NCI-H510A treated with DMSO at 0.1 percent for 48 hours (cell line): ENCODE measurements at regions not wholly inside any gene's neighbourhood (a gene's known extent, or its start where the extent isn't known, plus 50 kb on each side); places are given as distances from the start of the nearest gene placed in this dataset.

Source experiments
- DNase-seq: peaks from one replicate; lab custom pipeline; 2025; lab: John Stamatoyannopoulos, UW

- no peak for DNase-seq
These were observed 355.7 kb upstream of the POU3F1 start for GRCh38 chr1:38402230-38402815.

- no peak for DNase-seq
These were observed 350.0 kb upstream of the POU3F1 start for GRCh38 chr1:38396606-38397005.

- DNase-seq = no peak
These were observed 347.7 kb upstream of the POU3F1 start for GRCh38 chr1:38394303-38394702.

GRCh38 chr1:38392861-38393260, 346.3 kb upstream of the POU3F1 start:
- no peak for DNase-seq

GRCh38 chr1:38381256-38381655, 334.7 kb upstream of the POU3F1 start:
- no peak for DNase-seq

GRCh38 chr1:38376577-38376976, 330.0 kb upstream of the POU3F1 start:
- DNase-seq = no peak

- DNase-seq = no peak
These were observed 328.4 kb upstream of the POU3F1 start for GRCh38 chr1:38375035-38375434.

- DNase-seq = no peak
These were observed 324.9 kb upstream of the POU3F1 start for GRCh38 chr1:38371505-38371844.

GRCh38 chr1:38370716-38371504, 324.3 kb upstream of the POU3F1 start:
- DNase-seq = no peak

- DNase-seq = no peak
These were observed 318.6 kb upstream of the POU3F1 start for GRCh38 chr1:38365242-38365641.

GRCh38 chr1:38361566-38361965, 315.0 kb upstream of the POU3F1 start:
- DNase-seq = no peak

- no peak for DNase-seq
These were observed 314.2 kb upstream of the POU3F1 start for GRCh38 chr1:38360807-38361206.

GRCh38 chr1:38353956-38354355, 307.4 kb upstream of the POU3F1 start:
- no peak for DNase-seq

GRCh38 chr1:38352869-38353268, 306.3 kb upstream of the POU3F1 start:
- no peak for DNase-seq

GRCh38 chr1:38347446-38348175, 301.0 kb upstream of the POU3F1 start:
- no peak for DNase-seq

GRCh38 chr1:38344716-38345115, 298.1 kb upstream of the POU3F1 start:
- no peak for DNase-seq

- DNase-seq = no peak
These were observed 295.1 kb upstream of the POU3F1 start for GRCh38 chr1:38341694-38342093.

GRCh38 chr1:38340409-38340808, 293.8 kb upstream of the POU3F1 start:
- DNase-seq = no peak

GRCh38 chr1:38337711-38338110, 291.1 kb upstream of the POU3F1 start:
- no peak for DNase-seq

- no peak for DNase-seq
These were observed 290.4 kb upstream of the POU3F1 start for GRCh38 chr1:38336961-38337360.

GRCh38 chr1:38336301-38336923, 289.8 kb upstream of the POU3F1 start:
- DNase-seq = no peak

GRCh38 chr1:38334930-38335592, 288.5 kb upstream of the POU3F1 start:
- no peak for DNase-seq
